GM13977 (cell line): ENCODE measurements at regions not wholly inside any gene's neighbourhood (a gene's known extent, or its start where the extent isn't known, plus 50 kb on each side); places are given as distances from the start of the nearest gene placed in this dataset.

Source experiments
- DNase-seq: peaks from one replicate; pipeline ENCODE4 v3.0.0; 2012; ENCODE audit warnings: low spot score
- in situ Hi-C: fragments of 300-500 bp; cut with MboI; formaldehyde crosslinking; loops from one replicate; pipeline ENCODE4 v1.12.0; 2022; ENCODE audit warnings: low sequenced_read_pairs, low pct_unique_long_range_greater_than_20kb, mixed read lengths, inconsistent platforms; ENCODE audit not compliant: unreplicated experiment
- TF ChIP-seq, protein P1 (sequence below): IDR thresholded peaks from 2 replicates; pipeline ENCODE4 v1.5.1; 2012; ENCODE audit warnings: mild to moderate bottlenecking, control low read depth; ENCODE audit not compliant: insufficient read depth; ENCODE audit errors: extremely low read depth, missing control alignments

DNA sequence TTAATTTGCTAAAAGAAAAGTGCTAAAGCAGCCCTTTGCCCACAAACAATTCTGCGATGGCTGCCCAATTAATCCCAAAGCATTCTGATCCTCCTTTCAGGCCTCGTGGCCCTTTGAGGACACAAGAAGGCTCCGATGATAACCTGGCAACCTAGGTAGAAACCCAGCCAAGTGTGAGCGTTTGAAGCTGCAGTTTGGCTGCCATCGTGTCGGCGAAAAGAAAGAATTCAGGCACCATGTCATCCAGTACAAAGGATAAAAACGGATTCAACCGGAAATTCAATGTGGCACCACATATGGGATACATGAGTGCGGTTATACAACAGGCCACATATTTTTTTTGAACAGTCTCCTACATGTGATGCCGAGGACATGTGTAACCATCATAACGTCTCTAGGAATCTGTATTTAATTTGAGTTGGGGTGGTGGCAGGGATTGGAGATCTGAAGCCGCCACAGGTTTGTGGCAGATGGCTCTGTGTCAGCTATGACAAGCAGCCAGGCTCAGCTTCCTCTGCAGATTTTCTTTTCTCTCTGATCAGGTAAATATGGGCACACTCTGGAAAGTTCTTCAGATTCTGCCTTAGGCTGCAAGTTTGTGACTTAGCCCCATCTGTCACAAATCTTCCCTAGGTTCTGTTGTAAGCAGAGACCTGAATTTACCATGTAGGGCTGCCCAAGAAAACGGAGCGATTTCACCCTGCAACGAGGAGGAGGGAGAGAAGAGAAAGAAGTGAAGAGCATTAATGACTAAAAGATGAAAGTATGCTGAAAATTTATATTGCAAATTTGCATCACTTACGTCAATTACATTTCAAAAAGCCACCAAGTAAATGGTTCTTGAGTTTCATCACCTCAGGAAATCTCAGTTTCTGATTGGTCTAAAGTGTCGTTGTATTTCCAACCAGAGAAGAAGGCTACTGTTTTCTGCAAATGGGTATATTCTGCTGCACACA, 573.2 kb downstream of the ZEB2 start:
- TF ChIP-seq, protein P1, sequence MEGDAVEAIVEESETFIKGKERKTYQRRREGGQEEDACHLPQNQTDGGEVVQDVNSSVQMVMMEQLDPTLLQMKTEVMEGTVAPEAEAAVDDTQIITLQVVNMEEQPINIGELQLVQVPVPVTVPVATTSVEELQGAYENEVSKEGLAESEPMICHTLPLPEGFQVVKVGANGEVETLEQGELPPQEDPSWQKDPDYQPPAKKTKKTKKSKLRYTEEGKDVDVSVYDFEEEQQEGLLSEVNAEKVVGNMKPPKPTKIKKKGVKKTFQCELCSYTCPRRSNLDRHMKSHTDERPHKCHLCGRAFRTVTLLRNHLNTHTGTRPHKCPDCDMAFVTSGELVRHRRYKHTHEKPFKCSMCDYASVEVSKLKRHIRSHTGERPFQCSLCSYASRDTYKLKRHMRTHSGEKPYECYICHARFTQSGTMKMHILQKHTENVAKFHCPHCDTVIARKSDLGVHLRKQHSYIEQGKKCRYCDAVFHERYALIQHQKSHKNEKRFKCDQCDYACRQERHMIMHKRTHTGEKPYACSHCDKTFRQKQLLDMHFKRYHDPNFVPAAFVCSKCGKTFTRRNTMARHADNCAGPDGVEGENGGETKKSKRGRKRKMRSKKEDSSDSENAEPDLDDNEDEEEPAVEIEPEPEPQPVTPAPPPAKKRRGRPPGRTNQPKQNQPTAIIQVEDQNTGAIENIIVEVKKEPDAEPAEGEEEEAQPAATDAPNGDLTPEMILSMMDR, result no peak
- in situ Hi-C loops, result no loop called here
- no peak for DNase-seq

DNA sequence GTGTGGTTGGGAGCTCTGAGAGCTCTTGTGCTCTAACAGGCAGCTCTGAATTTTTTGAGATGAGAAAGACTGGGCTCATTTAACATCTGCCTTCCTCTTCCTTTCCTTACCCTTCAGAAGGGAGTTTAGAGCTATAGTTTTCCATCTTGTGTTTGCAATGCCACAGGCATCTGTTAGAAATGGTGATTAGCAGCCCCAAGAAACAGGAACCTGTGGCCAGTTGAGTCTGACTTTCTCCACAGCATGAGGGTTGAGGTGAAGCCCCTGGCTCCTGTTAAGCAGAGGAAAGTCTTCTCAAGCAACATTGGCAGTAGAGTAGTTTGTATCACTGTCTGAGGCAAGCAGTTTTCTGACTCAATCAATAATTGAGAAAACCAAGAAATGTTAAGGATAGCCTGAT, 577.4 kb downstream of the ZEB2 start:
- in situ Hi-C loops, result no loop called here
- no peak for DNase-seq
- TF ChIP-seq, protein P1, result no peak

DNA sequence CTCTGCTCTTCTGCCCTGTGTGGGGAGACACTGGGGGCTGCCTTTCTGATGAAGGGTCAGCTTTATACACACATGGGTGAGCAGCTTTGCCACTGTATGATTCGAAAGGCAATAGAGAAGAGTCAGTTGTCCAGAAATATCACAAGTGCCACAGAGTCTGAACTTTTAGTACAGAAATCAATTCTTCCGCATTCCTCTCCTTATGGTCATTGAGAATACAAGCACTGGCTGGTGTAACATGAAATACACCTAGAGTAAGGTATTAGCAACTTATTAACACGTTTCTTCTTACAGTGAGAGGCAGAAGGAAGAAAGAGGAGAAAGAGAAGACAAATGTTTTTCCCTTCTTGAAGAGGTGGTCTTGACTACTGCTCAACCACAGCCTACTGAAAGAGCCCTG, 579.2 kb downstream of the ZEB2 start:
- in situ Hi-C loops, result no loop called here
- TF ChIP-seq, protein P1, result no peak

DNA sequence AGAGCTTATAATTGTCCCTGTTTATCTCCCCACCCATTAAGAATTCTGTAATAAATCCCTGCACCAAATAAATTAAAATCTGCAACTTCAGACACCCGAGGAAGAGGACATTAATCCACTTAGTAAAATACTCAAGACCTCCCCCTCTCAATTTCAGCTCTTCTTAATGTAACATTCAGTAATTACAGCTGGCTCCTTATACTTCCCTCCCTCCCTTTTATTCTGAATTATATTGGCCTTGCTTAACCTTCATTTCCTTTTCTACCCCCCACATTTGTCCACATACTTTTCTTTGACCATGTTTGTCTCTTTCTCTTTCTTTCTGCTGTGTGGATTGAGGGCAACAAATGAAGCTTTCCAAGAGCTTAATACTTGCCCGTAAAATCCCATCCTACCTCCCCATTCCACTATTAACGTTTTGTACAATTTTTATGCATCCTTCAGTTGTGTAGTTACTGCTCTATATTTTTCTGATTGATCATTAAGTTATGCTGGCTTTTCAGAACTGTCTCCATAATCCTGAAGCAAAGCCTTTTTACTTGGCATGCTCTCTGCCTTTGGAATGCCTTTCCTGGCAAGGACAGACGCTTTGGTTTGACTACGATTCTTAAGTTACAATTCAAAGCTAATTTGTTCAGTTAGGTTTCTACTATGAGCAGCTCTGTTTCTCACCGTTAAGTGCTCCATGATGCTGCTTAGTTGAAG, 580.1 kb downstream of the ZEB2 start:
- TF ChIP-seq, protein P1, result no peak
- DNase-seq, result no peak
- in situ Hi-C loops, result no loop called here

More for the DNA sequence above, 579.2 kb downstream of the ZEB2 start:
- DNase-seq, result no peak

DNA sequence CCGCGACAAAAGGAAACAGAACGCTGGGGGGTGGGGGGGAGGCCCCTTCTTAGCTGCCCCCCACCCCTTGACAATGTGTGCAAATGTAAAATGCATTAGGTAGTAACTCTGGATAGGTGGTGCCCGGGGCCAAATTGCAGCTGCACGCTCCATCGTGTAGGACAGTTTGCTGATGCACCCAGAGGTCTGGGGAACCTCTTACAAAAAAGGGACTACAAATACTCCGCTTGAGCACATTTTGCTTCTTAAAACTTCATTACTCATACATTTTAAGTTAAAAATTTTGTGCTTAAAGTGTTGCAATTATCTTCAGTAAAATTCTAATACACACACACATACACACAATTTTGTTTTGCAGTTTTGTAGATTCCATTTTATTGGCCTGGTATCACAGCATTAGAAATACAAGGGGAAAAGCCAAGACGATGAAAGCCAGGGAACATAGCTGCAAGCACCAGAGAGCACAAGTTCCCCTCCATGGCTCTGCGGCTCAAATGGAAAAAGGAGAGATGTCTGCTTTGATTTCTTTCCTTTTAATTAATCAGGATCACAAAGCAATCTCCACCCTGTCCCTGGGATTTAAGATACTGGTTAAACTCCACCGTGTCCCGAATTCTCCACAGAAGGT, 582.1 kb downstream of the ZEB2 start:
- in situ Hi-C loops, result no loop called here
- DNase-seq, result peak; percentile 30
- TF ChIP-seq, protein P1, result no peak
